ENCODE measurements at regions not wholly inside any gene's neighbourhood (a gene's known extent, or its start where the extent isn't known, plus 50 kb on each side); places are given as distances from the start of the nearest gene placed in this dataset.

DNA sequence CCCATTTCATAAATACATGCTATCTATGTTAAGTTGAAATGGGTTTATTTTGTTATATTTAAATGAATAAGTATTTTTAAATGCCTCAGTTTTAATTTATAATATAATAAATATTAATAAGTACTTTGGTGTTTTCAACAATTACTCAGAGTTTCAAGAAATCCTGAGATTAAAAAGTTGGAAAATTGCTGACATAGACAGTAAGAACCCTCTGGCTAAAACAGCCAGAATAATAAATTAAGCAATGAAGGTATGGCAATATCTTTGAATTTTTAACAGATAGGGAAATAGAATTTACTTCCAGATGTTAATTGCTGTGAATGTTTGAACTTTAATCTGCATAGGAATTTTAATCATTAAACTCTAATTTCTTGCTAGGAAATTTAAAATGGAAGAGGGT is 83.6 kb downstream of the ZNF622 start:
- Histone ChIP-seq H3K9ac (ENCODE audit: low read length in 3 of 3) (no peak overlapping the region), H3K4me1 (ENCODE audit: control insufficient read depth in 2 of 3, insufficient read depth in 2 of 3, low read depth in 1 of 3, low read length in 3 of 3) (no peaks in the 10 kb centered on the region), H3K4me3 (ENCODE audit: low read length in 3 of 3) (no peak overlapping the region), H3K36me3 (ENCODE audit: control insufficient read depth in 2 of 3, insufficient read depth in 3 of 3, low read length in 3 of 3) (no peaks in the 10 kb centered on the region), H3K9me3 (ENCODE audit: control insufficient read depth in 2 of 3, insufficient read depth in 1 of 3, low read length in 3 of 3) (no peaks in the 10 kb centered on the region), H3K27me3 (ENCODE audit: control insufficient read depth, insufficient read depth, low read length) (no peaks in the 10 kb centered on the region), H3K27ac (ENCODE audit: low read depth in 2 of 2, low read length in 2 of 2) (no peak overlapping the region)
- TF ChIP-seq, protein P1, sequence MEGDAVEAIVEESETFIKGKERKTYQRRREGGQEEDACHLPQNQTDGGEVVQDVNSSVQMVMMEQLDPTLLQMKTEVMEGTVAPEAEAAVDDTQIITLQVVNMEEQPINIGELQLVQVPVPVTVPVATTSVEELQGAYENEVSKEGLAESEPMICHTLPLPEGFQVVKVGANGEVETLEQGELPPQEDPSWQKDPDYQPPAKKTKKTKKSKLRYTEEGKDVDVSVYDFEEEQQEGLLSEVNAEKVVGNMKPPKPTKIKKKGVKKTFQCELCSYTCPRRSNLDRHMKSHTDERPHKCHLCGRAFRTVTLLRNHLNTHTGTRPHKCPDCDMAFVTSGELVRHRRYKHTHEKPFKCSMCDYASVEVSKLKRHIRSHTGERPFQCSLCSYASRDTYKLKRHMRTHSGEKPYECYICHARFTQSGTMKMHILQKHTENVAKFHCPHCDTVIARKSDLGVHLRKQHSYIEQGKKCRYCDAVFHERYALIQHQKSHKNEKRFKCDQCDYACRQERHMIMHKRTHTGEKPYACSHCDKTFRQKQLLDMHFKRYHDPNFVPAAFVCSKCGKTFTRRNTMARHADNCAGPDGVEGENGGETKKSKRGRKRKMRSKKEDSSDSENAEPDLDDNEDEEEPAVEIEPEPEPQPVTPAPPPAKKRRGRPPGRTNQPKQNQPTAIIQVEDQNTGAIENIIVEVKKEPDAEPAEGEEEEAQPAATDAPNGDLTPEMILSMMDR (IDR thresholded peaks at IDR 0.05; ENCODE audit: borderline replicate concordance, extremely low read depth, insufficient read depth), result no peak
- intact Hi-C loops (cut with DNase I), result no loop called here
- FAIRE-seq (no peak), DNase-seq (no peak)

DNA sequence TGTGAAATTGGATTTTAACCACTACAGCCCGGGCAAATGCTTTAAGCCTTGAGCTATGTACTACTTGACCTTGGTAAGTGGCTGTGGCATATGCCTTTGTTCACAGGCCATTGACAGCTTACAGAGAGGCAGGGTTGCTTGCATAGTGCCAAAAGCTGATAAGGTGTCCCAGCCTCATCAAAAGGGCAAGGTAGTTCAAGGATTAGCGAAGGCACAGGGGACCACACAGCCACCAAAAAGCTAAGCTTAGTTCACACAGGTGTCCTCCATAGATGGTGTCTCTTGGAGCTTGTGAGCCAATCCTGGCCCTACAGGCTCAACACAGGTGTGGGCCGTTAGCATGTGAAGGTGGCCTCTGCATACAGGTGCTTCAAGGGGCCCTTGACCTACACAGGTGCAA is 86.8 kb downstream of the ZNF622 start:
- FAIRE-seq, result no peak
- TF ChIP-seq, protein P1 (IDR thresholded peaks at IDR 0.05; ENCODE audit: borderline replicate concordance, extremely low read depth, insufficient read depth), result no peak

DNA sequence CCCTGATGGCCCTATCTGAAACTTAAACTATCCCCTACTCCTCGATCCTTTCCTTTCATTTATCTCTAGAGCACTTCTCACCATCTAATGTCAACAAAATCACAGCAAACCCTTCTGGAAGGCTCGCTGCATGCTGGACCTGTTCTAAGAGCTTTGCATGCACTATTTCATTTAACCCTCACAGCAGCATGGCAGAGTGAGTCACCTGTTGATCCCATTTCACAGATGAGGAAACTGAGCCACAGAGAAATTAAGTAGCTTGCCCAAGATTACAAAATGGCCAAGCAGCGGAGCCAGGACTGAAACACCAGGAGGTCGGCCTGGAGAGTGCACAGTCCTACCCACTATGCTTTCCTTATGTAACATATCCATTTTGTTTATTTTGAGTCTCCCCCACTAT is 93.1 kb downstream of the ZNF622 start:
- Histone ChIP-seq H3K36me3 (ENCODE audit: control insufficient read depth in 2 of 3, insufficient read depth in 3 of 3, low read length in 3 of 3) (no peaks in the 10 kb centered on the region), H3K27ac (ENCODE audit: low read depth in 2 of 2, low read length in 2 of 2) (no peak overlapping the region), H3K27me3 (ENCODE audit: control insufficient read depth, insufficient read depth, low read length) (no peaks in the 10 kb centered on the region), H3K9ac (ENCODE audit: low read length in 3 of 3) (no peak overlapping the region), H3K4me1 (ENCODE audit: control insufficient read depth in 2 of 3, insufficient read depth in 2 of 3, low read depth in 1 of 3, low read length in 3 of 3) (no peaks in the 10 kb centered on the region), H3K4me3 (ENCODE audit: low read length in 3 of 3) (no peak overlapping the region), H3K9me3 (ENCODE audit: control insufficient read depth in 2 of 3, insufficient read depth in 1 of 3, low read length in 3 of 3) (no peaks in the 10 kb centered on the region)
- DNase-seq (no peak), FAIRE-seq (no peak)
- intact Hi-C loops (cut with DNase I), result no loop called here
- TF ChIP-seq, protein P1 (IDR thresholded peaks at IDR 0.05; ENCODE audit: borderline replicate concordance, extremely low read depth, insufficient read depth), result no peak

More for the DNA sequence above, 86.8 kb downstream of the ZNF622 start:
- no peak for DNase-seq
- Histone ChIP-seq H3K4me3 (ENCODE audit: low read length in 3 of 3) (no peak overlapping the region), H3K36me3 (ENCODE audit: control insufficient read depth in 2 of 3, insufficient read depth in 3 of 3, low read length in 3 of 3) (no peaks in the 10 kb centered on the region), H3K9me3 (ENCODE audit: control insufficient read depth in 2 of 3, insufficient read depth in 1 of 3, low read length in 3 of 3) (no peaks in the 10 kb centered on the region), H3K9ac (ENCODE audit: low read length in 3 of 3) (no peak overlapping the region), H3K27me3 (ENCODE audit: control insufficient read depth, insufficient read depth, low read length) (no peaks in the 10 kb centered on the region), H3K4me1 (ENCODE audit: control insufficient read depth in 2 of 3, insufficient read depth in 2 of 3, low read depth in 1 of 3, low read length in 3 of 3) (no peaks in the 10 kb centered on the region), H3K27ac (ENCODE audit: low read depth in 2 of 2, low read length in 2 of 2) (no peak overlapping the region)
- intact Hi-C loops (cut with DNase I), result no loop called here

DNA sequence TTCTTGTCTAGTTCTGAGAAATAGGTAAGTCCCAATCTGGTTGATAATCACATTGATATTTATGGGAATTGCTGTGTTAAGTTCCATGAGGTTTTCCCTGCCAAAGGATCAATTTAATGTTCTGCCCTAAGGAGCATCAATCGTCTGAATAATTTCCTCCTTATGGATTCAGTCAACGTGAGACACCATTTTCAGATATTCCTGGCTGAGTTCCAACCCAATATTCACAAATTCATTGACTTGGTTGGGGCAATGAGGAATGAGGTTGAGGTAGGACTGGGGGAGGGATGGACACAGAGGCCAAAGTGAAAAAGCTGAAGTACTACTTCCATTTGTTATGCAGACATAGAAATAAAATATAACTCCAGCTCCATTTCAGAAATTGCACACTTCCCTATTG is 99.1 kb downstream of the ZNF622 start:
- H3K36me3 ChIP-seq (ENCODE audit: control insufficient read depth in 2 of 3, insufficient read depth in 3 of 3, low read length in 3 of 3), result no peaks in the 10 kb centered on the region
- no peaks in the 10 kb centered on the region for H3K27me3 ChIP-seq (ENCODE audit: control insufficient read depth, insufficient read depth, low read length)
- FAIRE-seq (no peak), DNase-seq (no peak)
- no peak overlapping the region for H3K27ac ChIP-seq (ENCODE audit: low read depth in 2 of 2, low read length in 2 of 2)
- H3K9me3 ChIP-seq (ENCODE audit: control insufficient read depth in 2 of 3, insufficient read depth in 1 of 3, low read length in 3 of 3), result no peaks in the 10 kb centered on the region
- no peak overlapping the region for H3K4me3 ChIP-seq (ENCODE audit: low read length in 3 of 3)
- intact Hi-C loops (cut with DNase I), result no loop called here
- TF ChIP-seq, protein P1 (IDR thresholded peaks at IDR 0.05; ENCODE audit: borderline replicate concordance, extremely low read depth, insufficient read depth), result no peak
- H3K9ac ChIP-seq (ENCODE audit: low read length in 3 of 3), result no peak overlapping the region
- H3K4me1 ChIP-seq (ENCODE audit: control insufficient read depth in 2 of 3, insufficient read depth in 2 of 3, low read depth in 1 of 3, low read length in 3 of 3), result no peaks in the 10 kb centered on the region

All from kidney (tissue), 13 donors.